ENCODE measurements at regions not wholly inside any gene's neighbourhood (a gene's known extent, or its start where the extent isn't known, plus 50 kb on each side); places are given as distances from the start of the nearest gene placed in this dataset.

DNA sequence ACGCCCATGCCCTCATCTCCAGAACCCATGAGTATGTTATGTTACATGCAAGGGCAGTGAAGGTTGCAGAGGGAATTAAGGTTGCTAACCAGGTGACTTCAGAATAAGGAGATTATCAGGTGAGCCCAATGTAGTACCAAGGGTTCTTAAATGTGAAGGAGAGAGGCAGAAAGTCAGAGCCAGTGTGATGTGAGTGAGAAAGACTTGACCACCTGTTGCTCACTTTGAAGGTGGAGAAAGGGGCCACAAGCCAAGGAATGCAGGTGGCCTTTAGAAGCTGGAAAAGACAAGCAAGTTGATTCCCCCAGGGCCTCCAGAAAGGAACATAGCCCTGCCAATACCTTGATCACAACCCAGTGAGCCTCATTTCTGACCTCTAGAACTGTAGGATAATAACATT, 84.7 kb upstream of the CLDN14 start:
- H3K9ac ChIP-seq (ENCODE audit: control insufficient read depth, extremely low read depth, insufficient read depth, low read length), result no peak overlapping the region
- TF ChIP-seq EZH2 (IDR thresholded peaks at IDR 0.05; ENCODE audit: low read length) (no peak), CTCF (optimal IDR thresholded peaks at IDR 0.05 in 1 of 3, IDR thresholded peaks at IDR 0.05 in 1 of 3, conservative IDR thresholded peaks at IDR 0.05 in 1 of 3; ENCODE audit: extremely low read depth in 1 of 3, insufficient read depth in 2 of 3, low read length in 3 of 3) (no peak)
- no peak overlapping the region for H2AFZ ChIP-seq (ENCODE audit: control insufficient read depth, low read length)
- peaks cover 44% of the 10 kb centered on the region for H3K27me3 ChIP-seq (ENCODE audit: control insufficient read depth, extremely low read depth, insufficient read depth, low read length)
- no peaks in the 10 kb centered on the region for H3K9me3 ChIP-seq (ENCODE audit: control insufficient read depth, low read depth, low read length)
- no peaks in the 10 kb centered on the region for H3K9me1 ChIP-seq (ENCODE audit: control insufficient read depth, extremely low read depth, insufficient read depth, low read length)
- DNase-seq (ENCODE audit: low read depth, low spot score), result no peak
- dilution Hi-C loops (cut with MboI; ENCODE audit: extremely low pct_ligation_motif_present, low sequenced_read_pairs), result no loop called here
- H4K20me1 ChIP-seq (ENCODE audit: control insufficient read depth, extremely low read depth, insufficient read depth, low read length), result no peaks in the 10 kb centered on the region
- no peak overlapping the region for H3K4me3 ChIP-seq (ENCODE audit: control insufficient read depth in 2 of 3, extremely low read depth in 1 of 3, insufficient read depth in 2 of 3, low read depth in 1 of 3, low read length in 3 of 3)
- H3K36me3 ChIP-seq (ENCODE audit: control insufficient read depth in 2 of 2, extremely low read depth in 1 of 2, insufficient read depth in 2 of 2, low read length in 2 of 2), result no peaks in the 10 kb centered on the region
- no peak for FAIRE-seq
- no peaks in the 10 kb centered on the region for H3K4me1 ChIP-seq (ENCODE audit: control insufficient read depth, extremely low read depth, insufficient read depth, low read length)
- no peak overlapping the region for H3K4me2 ChIP-seq (ENCODE audit: control insufficient read depth, extremely low read depth, insufficient read depth, low read depth, low read length)
- no peak overlapping the region for H3K27ac ChIP-seq (ENCODE audit: control insufficient read depth, insufficient read depth, low read length)
- no peaks in the 10 kb centered on the region for H3K79me2 ChIP-seq (ENCODE audit: control insufficient read depth, insufficient read depth, low read length)

DNA sequence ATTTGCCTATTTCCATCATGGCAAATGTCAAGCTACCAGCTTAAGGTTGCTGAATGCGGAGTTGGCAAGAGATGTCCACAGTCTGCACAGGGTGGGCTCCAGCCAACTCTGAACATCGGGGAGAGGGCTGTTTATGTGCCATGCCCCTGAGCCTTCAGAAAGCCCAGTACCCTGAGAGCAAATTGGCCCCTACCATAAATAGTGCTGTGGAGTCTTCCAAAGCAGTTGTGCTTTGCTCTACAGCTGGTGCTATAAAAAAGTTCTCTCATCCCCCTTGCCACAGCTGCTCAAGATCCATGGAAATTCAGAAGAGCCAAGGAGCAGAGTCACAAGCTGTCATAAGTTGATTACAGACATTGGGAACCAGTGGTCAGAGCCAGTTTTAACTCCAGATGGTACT, 85.6 kb upstream of the CLDN14 start:
- Histone ChIP-seq H4K20me1 (ENCODE audit: control insufficient read depth, extremely low read depth, insufficient read depth, low read length) (no peaks in the 10 kb centered on the region), H3K27ac (ENCODE audit: control insufficient read depth, insufficient read depth, low read length) (no peak overlapping the region), H3K4me1 (ENCODE audit: control insufficient read depth, extremely low read depth, insufficient read depth, low read length) (no peaks in the 10 kb centered on the region), H3K36me3 (ENCODE audit: control insufficient read depth in 2 of 2, extremely low read depth in 1 of 2, insufficient read depth in 2 of 2, low read length in 2 of 2) (no peaks in the 10 kb centered on the region), H2AFZ (ENCODE audit: control insufficient read depth, low read length) (no peak overlapping the region), H3K79me2 (ENCODE audit: control insufficient read depth, insufficient read depth, low read length) (no peaks in the 10 kb centered on the region), H3K9me1 (ENCODE audit: control insufficient read depth, extremely low read depth, insufficient read depth, low read length) (no peaks in the 10 kb centered on the region), H3K9ac (ENCODE audit: control insufficient read depth, extremely low read depth, insufficient read depth, low read length) (no peak overlapping the region), H3K9me3 (ENCODE audit: control insufficient read depth, low read depth, low read length) (no peaks in the 10 kb centered on the region), H3K4me2 (ENCODE audit: control insufficient read depth, extremely low read depth, insufficient read depth, low read depth, low read length) (no peak overlapping the region), H3K27me3 (ENCODE audit: control insufficient read depth, extremely low read depth, insufficient read depth, low read length) (peaks cover 51% of the 10 kb centered on the region), H3K4me3 (ENCODE audit: control insufficient read depth in 2 of 3, extremely low read depth in 1 of 3, insufficient read depth in 2 of 3, low read depth in 1 of 3, low read length in 3 of 3) (no peak overlapping the region)
- FAIRE-seq (no peak), DNase-seq (ENCODE audit: low read depth, low spot score) (no peak)
- dilution Hi-C loops (cut with MboI; ENCODE audit: extremely low pct_ligation_motif_present, low sequenced_read_pairs), result no loop called here
- TF ChIP-seq EZH2 (IDR thresholded peaks at IDR 0.05; ENCODE audit: low read length) (no peak), CTCF (optimal IDR thresholded peaks at IDR 0.05 in 1 of 3, IDR thresholded peaks at IDR 0.05 in 1 of 3, conservative IDR thresholded peaks at IDR 0.05 in 1 of 3; ENCODE audit: extremely low read depth in 1 of 3, insufficient read depth in 2 of 3, low read length in 3 of 3) (no peak)

Data from keratinocyte (primary cell).